ENCODE measurements at regions not wholly inside any gene's neighbourhood (a gene's known extent, or its start where the extent isn't known, plus 50 kb on each side); places are given as distances from the start of the nearest gene placed in this dataset.

- no peak overlapping the region for H3K9ac ChIP-seq (ENCODE audit: low read depth, low read length, poor library complexity, severe bottlenecking)
- no peaks in the 10 kb centered on the region for H3K27me3 ChIP-seq (ENCODE audit: insufficient read depth, low read length, poor library complexity, severe bottlenecking)
- H3K9me2 ChIP-seq (replicated peaks; ENCODE audit: low read depth, low read length), result no peaks in the 10 kb centered on the region
- no peak overlapping the region for H3K4me2 ChIP-seq (ENCODE audit: low read depth, low read length, poor library complexity, severe bottlenecking)
- no peaks in the 10 kb centered on the region for H3F3A ChIP-seq (ENCODE audit: low read depth)
- H3K4me3 ChIP-seq (ENCODE audit: low read length, poor library complexity, severe bottlenecking), result no peak overlapping the region
- H2AFZ ChIP-seq (ENCODE audit: low read length), result no peak overlapping the region
- H4K20me1 ChIP-seq (ENCODE audit: insufficient read depth, low read length, poor library complexity, severe bottlenecking), result no peaks in the 10 kb centered on the region
- no peaks in the 10 kb centered on the region for H3K4me1 ChIP-seq (ENCODE audit: insufficient read depth, low read length, poor library complexity, severe bottlenecking)
- no peak for TF ChIP-seq CTCF (conservative IDR thresholded peaks at IDR 0.05; ENCODE audit: low read length)
- no peak for TF ChIP-seq EZH2phosphoT487 (IDR thresholded peaks at IDR 0.05; ENCODE audit: borderline replicate concordance)
- no peaks in the 10 kb centered on the region for H3K79me2 ChIP-seq (ENCODE audit: insufficient read depth, low read length)
- no peaks in the 10 kb centered on the region for H3K9me3 ChIP-seq (ENCODE audit: insufficient read depth, low read depth, low read length)
- H3K36me3 ChIP-seq (ENCODE audit: insufficient read depth, low read length), result no peaks in the 10 kb centered on the region
Measured at GRCh38 chr2:82275599-82275998, 1971.0 kb upstream of the LRRTM1 start.

DNA sequence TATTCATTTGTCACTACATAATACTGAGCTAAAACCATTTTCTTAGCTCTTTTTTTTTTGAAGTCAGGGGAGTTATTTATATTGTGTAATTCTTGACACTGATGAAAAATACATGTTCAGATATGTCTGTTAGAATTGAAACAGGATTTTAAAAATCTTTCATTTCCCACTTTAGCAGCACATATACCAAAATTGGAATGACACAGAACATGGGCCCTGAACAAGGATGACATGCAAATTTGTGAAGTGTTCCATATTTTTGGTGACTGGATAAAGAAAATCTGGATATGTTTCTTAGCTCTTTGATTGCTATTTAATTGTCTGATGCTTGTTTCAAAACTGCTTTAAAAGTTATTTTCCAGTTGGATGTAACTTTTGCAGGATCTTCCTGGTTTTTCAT lies 1963.9 kb upstream of the LRRTM1 start:
- Histone ChIP-seq H3K79me2 (ENCODE audit: insufficient read depth, low read length) (no peaks in the 10 kb centered on the region), H3K36me3 (ENCODE audit: insufficient read depth, low read length) (no peaks in the 10 kb centered on the region), H3K4me3 (ENCODE audit: low read length, poor library complexity, severe bottlenecking) (no peak overlapping the region), H3K27me3 (ENCODE audit: insufficient read depth, low read length, poor library complexity, severe bottlenecking) (no peaks in the 10 kb centered on the region), H3F3A (ENCODE audit: low read depth) (no peaks in the 10 kb centered on the region), H3K4me1 (ENCODE audit: insufficient read depth, low read length, poor library complexity, severe bottlenecking) (no peaks in the 10 kb centered on the region), H3K9me2 (replicated peaks; ENCODE audit: low read depth, low read length) (no peaks in the 10 kb centered on the region), H4K20me1 (ENCODE audit: insufficient read depth, low read length, poor library complexity, severe bottlenecking) (no peaks in the 10 kb centered on the region), H2AFZ (ENCODE audit: low read length) (no peak overlapping the region), H3K4me2 (ENCODE audit: low read depth, low read length, poor library complexity, severe bottlenecking) (no peak overlapping the region), H3K9ac (ENCODE audit: low read depth, low read length, poor library complexity, severe bottlenecking) (no peak overlapping the region), H3K9me3 (ENCODE audit: insufficient read depth, low read depth, low read length) (no peaks in the 10 kb centered on the region)
- TF ChIP-seq EZH2phosphoT487 (IDR thresholded peaks at IDR 0.05; ENCODE audit: borderline replicate concordance) (no peak), CTCF (conservative IDR thresholded peaks at IDR 0.05; ENCODE audit: low read length) (no peak)

GRCh38 chr2:82260521-82260920 lies 1956.0 kb upstream of the LRRTM1 start:
- no peaks in the 10 kb centered on the region for H3K9me2 ChIP-seq (replicated peaks; ENCODE audit: low read depth, low read length)
- no peak overlapping the region for H3K4me3 ChIP-seq (ENCODE audit: low read length, poor library complexity, severe bottlenecking)
- H3K79me2 ChIP-seq (ENCODE audit: insufficient read depth, low read length), result no peaks in the 10 kb centered on the region
- no peak overlapping the region for H3K4me2 ChIP-seq (ENCODE audit: low read depth, low read length, poor library complexity, severe bottlenecking)
- H3K27me3 ChIP-seq (ENCODE audit: insufficient read depth, low read length, poor library complexity, severe bottlenecking), result no peaks in the 10 kb centered on the region
- H3K9ac ChIP-seq (ENCODE audit: low read depth, low read length, poor library complexity, severe bottlenecking), result no peak overlapping the region
- H3K36me3 ChIP-seq (ENCODE audit: insufficient read depth, low read length), result no peaks in the 10 kb centered on the region
- no peaks in the 10 kb centered on the region for H4K20me1 ChIP-seq (ENCODE audit: insufficient read depth, low read length, poor library complexity, severe bottlenecking)
- H3K9me3 ChIP-seq (ENCODE audit: insufficient read depth, low read depth, low read length), result no peaks in the 10 kb centered on the region
- no peaks in the 10 kb centered on the region for H3K4me1 ChIP-seq (ENCODE audit: insufficient read depth, low read length, poor library complexity, severe bottlenecking)
- H2AFZ ChIP-seq (ENCODE audit: low read length), result no peak overlapping the region
- no peaks in the 10 kb centered on the region for H3F3A ChIP-seq (ENCODE audit: low read depth)
- TF ChIP-seq CTCF (conservative IDR thresholded peaks at IDR 0.05; ENCODE audit: low read length) (no peak), EZH2phosphoT487 (IDR thresholded peaks at IDR 0.05; ENCODE audit: borderline replicate concordance) (no peak)

Measured in Loucy (cell line).